HG03354 (cell line): ENCODE measurements at regions not wholly inside any gene's neighbourhood (a gene's known extent, or its start where the extent isn't known, plus 50 kb on each side); places are given as distances from the start of the nearest gene placed in this dataset.
"Not testable (repeated sequence)": the region's sequence is repeated elsewhere in the genome, so short reads cannot be mapped to it uniquely, and the experiment has no call there.

Experiments used
- ATAC-seq: cut with Tn5 transposase; IDR thresholded peaks from one replicate; pipeline ENCODE4 v1.9.1; 2021; ENCODE audit warnings: mild to moderate bottlenecking; ENCODE audit not compliant: unreplicated experiment, poor library complexity, severe bottlenecking

DNA sequence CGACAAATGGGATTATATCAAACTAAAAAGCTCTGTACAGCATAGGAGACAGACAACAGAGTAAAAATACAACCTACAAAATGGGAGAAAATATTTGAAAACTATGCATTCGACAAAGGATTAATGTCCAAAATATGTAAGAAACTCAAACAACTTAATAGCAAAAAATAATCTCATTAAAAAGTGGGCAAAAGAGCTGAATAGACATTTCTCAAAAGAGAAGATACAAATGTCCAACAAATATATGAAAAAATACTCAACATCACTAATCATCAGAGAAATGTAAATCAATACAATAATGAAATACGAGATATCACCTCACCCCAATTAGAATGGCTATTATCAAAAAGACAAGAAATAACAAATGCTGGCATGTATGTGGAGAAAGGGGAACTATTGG is 272.9 kb downstream of the KLHL13 start:
- ATAC-seq, result no peak

DNA sequence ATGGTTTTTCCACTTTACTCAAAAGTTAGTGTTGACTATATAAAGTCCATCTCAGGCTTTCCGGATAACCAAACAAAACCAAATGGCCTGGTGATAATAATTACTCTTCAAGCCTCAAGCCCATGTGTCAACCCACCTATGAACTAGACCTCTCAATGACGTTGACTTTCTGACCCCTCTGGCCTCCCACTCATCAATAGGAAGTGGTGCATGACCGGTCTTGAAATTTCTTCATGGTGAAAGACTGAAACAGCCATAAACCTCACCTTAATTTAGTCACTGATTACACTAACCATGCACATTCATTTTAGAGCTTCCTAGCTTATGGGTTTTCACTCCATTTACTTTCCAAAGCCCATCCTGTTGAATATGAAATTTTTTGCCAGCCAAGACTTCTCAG is 276.0 kb downstream of the KLHL13 start:
- ATAC-seq, result no peak

DNA sequence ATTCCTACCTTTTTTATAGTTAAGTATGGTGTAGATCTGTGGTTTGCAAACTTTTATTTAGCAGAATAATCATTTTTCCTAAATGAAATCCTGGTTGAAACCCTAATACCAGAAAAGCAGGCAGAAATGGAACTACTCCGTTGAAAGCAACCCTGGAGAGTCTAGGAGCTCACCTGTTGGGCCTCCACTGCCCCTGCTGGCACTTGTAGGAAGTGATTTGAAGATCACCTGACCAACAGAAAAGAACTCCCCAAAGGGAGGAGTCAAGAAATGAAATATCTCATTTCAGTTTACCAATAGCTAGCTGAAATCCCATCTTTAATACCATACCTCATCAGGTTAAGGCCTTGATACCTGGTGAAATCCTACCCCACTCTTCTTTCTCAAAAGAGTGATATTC is 277.1 kb downstream of the KLHL13 start:
- ATAC-seq, result peak; percentile 73

GRCh38 chrX:117838581-117839331 is 277.9 kb downstream of the KLHL13 start:
- ATAC-seq, result no peak

GRCh38 chrX:117835034-117835433 is 281.6 kb downstream of the KLHL13 start:
- ATAC-seq, result no peak

GRCh38 chrX:117834076-117834475 is 282.5 kb downstream of the KLHL13 start:
- ATAC-seq, result no peak

DNA sequence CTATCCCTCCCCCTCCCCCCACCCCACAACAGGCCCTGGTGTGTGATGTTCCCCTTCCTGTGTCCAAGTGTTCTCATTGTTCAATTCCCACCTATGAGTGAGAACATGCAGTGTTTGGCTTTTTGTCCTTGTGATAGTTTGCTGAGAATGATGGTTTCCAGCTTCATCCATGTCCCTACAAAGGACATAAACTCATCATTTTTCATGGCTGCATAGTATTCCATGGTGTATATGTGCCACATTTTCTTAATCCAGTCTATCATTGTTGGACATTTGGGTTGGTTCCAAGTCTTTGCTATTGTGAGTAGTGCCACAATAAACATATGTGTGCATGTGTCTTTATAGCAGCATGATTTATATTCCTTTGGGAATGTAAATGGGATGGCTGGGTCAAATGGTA is 295.1 kb downstream of the KLHL13 start:
- not testable (repeated sequence) for ATAC-seq

DNA sequence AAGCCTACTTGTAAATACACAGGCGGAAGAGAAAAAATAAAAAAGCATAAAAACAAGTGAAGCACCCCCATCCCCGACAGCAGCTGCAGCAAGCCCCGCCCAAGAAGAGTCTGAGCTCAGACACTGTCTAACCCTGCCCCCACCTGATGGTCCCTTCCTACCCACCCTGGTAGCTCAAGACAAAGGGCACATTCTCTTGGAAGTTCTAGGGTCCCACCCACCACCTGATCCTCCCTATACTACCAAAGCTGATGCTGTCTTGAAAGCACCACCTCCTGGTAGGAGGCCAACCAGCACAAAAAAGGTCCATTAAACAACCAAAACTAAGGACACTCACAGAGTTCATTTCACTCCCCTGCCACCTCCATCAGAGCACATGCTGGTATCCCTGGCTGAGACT is 308.2 kb downstream of the KLHL13 start:
- ATAC-seq, result no peak

GRCh38 chrX:117803463-117803862 is 313.1 kb downstream of the KLHL13 start:
- ATAC-seq, result no peak

DNA sequence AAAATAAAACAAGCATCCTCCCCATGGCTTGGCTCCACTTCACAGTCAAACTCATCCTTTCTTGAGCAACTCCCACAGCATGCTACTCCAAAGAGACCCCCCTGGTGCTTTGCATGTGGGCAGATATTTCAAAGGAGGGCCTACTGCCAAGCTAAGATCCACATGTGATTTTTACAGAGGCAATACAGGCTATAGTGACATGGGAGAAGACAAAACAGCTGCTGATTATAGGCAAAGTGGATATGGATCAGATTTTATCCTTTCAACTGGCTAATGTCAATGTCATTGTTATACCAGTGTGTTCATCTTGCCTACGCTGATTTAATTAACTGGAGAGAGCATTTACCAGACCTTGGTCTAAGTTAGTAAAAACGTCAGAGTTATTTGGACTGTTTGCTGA is 328.3 kb downstream of the KLHL13 start:
- ATAC-seq, result no peak

DNA sequence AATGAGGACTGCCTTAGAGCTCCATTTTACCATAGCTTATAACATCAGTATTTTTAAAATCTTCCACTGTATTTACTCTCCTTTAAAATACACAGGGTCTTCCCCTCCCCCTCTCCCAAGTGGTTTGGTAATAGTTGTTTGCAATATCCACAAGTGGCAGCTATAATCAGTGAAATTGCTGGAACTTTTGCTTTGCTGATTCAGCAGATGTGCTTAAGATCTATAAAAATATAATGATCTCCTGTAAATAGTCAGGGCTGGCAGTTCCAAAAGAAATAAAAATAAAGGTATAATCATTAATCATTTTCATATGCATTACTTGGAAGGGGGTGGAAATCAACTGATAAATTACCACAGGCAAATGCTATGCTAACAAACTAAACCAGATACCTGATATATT is 345.2 kb downstream of the KLHL13 start:
- ATAC-seq, result no peak

GRCh38 chrX:117768861-117769604 is 347.6 kb downstream of the KLHL13 start:
- ATAC-seq, result no peak

DNA sequence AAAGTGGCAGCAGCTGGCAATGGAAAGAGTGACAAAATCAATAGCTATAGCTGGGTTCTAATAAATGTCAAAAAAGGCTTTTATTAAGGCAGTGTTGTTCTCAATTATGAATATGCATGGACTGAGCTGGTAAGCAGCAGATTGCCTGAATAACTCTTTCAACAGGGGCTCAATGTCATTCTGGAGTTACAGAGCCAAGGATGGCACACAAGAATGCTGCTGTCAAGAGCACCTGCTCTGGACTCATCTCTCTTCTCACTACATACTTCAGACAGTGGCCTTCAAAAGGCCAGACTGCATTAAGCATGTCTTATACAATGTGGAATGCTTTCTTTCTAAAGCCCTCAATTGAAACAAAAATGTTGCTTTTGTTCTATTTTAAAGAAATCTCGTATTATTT is 351.4 kb downstream of the KLHL13 start:
- no peak for ATAC-seq

GRCh38 chrX:117752745-117753144 is 363.9 kb downstream of the KLHL13 start:
- peak; percentile 73 for ATAC-seq

GRCh38 chrX:117751155-117751554 is 365.5 kb downstream of the KLHL13 start:
- no peak for ATAC-seq

GRCh38 chrX:117744958-117745357 is 371.7 kb downstream of the KLHL13 start:
- no peak for ATAC-seq

DNA sequence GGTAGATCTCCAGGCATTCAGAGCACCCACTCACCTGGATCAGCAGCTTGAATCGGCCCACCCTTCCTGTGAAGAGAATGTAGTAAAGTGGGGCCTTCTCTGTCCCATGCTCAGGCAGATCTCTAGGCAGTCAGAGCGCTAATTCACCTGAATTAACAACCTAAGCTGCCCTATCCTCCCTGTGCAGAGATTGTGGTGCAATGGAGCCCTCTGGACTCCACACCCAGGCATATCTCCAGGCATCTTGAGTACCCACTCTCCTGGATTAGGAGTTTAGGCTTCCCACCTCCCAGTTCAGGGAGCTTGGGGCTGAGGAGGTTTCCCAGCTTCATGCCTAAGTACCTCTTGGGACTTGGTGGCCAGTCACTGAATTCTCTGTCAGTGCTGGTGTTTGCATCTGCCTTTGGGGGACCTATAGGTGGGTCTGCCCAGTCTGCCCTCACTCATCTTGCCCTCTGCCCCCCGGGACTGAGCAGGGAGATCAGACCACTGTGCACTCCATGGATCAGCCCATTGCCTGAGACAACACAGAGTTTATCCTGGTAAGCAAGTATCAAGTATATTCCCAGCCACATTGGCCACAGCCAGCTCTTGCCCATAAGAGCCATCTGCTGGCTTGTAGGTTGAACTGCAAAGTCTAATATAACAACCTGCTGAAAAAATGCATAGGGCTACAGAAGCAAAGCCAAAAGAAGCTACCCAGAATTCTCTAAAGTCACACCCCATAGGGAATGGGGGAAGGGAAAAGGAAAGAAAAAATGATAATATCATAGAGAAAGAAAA is 372.9 kb downstream of the KLHL13 start:
- ATAC-seq, result no peak

DNA sequence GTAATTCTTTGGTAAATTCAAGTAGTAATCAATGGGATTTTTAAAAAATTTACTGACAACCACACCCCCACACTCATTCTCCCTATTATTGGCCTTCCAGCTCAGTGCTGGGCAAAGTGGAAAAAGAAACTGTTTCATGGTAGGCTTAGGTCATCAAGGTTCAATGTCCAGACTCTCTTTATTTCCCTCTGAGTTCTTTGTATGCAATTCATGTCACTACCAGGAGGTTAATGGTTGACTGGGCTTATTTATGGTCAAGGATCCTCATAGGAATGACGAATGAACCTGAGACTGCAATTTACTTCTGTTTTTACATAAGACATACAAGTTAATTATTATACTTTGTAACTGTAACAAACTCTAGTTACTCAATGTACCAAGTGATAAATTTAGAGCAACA is 403.2 kb downstream of the KLHL13 start:
- ATAC-seq, result no peak

DNA sequence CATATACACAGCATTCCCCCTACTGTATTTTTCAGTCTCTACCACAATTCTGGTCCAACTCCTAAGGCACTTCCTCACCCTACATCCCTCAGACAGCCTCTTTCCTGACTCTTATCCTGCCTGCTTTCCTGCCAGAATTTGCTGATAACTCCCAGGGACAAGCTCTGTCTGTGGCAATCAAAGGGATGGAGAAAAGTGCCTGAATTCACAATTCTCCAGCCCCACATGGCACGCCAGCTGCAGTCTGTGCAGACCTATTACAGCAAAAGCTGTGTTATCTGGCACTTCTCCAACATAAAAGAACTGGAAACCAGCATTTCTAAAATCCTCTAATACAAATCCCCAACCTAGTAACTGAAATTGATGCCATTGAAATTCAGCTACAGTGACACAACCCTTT is 404.8 kb downstream of the KLHL13 start:
- no peak for ATAC-seq

DNA sequence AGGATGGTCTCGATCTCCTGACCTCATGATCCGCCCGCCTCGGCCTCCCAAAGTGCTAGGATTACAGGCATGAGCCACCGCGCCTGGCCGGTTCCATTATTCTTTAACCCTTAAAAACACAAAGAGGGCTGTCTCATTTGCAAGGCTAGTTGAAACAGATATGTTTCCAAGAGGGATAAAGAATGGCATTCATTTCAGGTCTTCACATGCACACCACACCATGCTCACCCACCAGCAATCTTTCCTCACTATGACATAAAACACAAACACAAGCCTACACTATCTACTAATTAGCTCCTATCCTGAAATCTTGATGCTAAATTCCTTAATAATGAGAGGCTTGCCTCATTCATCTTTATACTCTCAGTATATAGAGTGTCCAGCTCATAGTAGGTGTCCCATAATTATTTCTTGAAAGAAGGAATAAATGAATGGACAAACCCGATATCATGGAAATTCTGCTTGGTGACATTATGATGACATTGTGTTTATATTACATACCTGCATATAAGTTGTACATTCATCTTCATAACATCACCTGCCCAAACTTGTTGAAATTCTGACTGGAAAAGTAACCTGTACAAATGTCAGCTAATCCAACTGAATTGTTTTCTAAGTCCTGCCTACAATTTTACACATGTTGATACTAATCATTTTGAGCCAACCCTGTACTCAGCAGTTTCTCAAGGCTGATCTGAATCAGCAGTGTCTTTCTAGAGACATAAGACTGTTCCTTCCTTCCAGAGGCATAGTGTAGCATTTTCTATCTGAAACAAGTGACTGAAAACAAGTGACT is 408.5 kb downstream of the KLHL13 start:
- no peak for ATAC-seq
